HCT116 (cell line): ENCODE measurements at regions not wholly inside any gene's neighbourhood (a gene's known extent, or its start where the extent isn't known, plus 50 kb on each side); places are given as distances from the start of the nearest gene placed in this dataset.
A peak's percentile ranks its signal among the peaks of the same experiment; 100 is the strongest.

ENCODE experiments used
- ATF3 ChIP-seq: IDR thresholded peaks from 2 replicates; pipeline ENCODE4 v1.6.1; 2012
- CEBPB ChIP-seq: IDR thresholded peaks from 2 replicates; pipeline ENCODE4 v1.6.1; 2012; ENCODE audit warnings: low read depth
- CTCF ChIP-seq, 3 experiments: fragments of 200-600 bp in 1 of 3; sonication (generic) in 1 of 3; IDR thresholded peaks in 2 of 3; conservative IDR thresholded peaks in 1 of 3; 2 replicates each; pipeline ENCODE4 v1.5.1; 2012 to 2017; ENCODE audit warnings: low read depth in 2 of 3, low read length in 2 of 3, antibody characterized with exemption in 1 of 3, borderline replicate concordance in 1 of 3, control low read depth in 1 of 3, mild to moderate bottlenecking in 1 of 3, mixed read lengths in 1 of 3, mixed run types in 1 of 3, moderate library complexity in 1 of 3; ENCODE audit not compliant: insufficient read depth in 1 of 3
- EZH2 ChIP-seq: fragments of 200-600 bp; sonication (generic); IDR thresholded peaks from 2 replicates; pipeline ENCODE4 v1.6.1; 2017; ENCODE audit warnings: antibody characterized with exemption, mixed run types
- EZH2phosphoT487 ChIP-seq: fragments of 200-600 bp; IDR thresholded peaks from 2 replicates; pipeline ENCODE4 v1.6.1; 2018; ENCODE audit warnings: antibody characterized with exemption, borderline replicate concordance
- MAX ChIP-seq: IDR thresholded peaks from 2 replicates; pipeline ENCODE4 v1.6.1; 2012
- POLR2A ChIP-seq: IDR thresholded peaks from 2 replicates; pipeline ENCODE4 v1.7.0; 2011; ENCODE audit warnings: borderline replicate concordance; ENCODE audit not compliant: insufficient read depth, insufficient read length; ENCODE audit errors: extremely low read depth
- POLR2AphosphoS5 ChIP-seq: IDR thresholded peaks from 2 replicates; pipeline ENCODE4 v1.6.1; 2011; ENCODE audit warnings: mild to moderate bottlenecking, low read depth, low read length, moderate library complexity
- RAD21 ChIP-seq: IDR thresholded peaks from 2 replicates; pipeline ENCODE4 v1.6.1; 2012; ENCODE audit warnings: low read depth, mild to moderate bottlenecking
- SIN3A ChIP-seq: IDR thresholded peaks from 2 replicates; pipeline ENCODE4 v1.6.1; 2012; ENCODE audit warnings: low read depth
- SRF ChIP-seq: IDR thresholded peaks from 2 replicates; pipeline ENCODE4 v1.6.1; 2012; ENCODE audit warnings: low read depth
- TCF7L2 ChIP-seq: IDR thresholded peaks from 2 replicates; pipeline ENCODE4 v1.7.0; 2011; ENCODE audit warnings: borderline replicate concordance, inconsistent platforms; ENCODE audit not compliant: insufficient read depth, insufficient read length; ENCODE audit errors: extremely low read depth

- no peak for TF ChIP-seq RAD21
- no peak for TF ChIP-seq SIN3A
- TF ChIP-seq SRF = no peak
- peak; percentile 90 for TF ChIP-seq CEBPB
- no peak for TF ChIP-seq CTCF (IDR thresholded peaks at IDR 0.05 in 2 of 3, conservative IDR thresholded peaks at IDR 0.05 in 1 of 3; ENCODE audit: borderline replicate concordance in 1 of 3, insufficient read depth in 1 of 3, low read depth in 2 of 3, low read length in 2 of 3)
- TF ChIP-seq POLR2AphosphoS5 = no peak
- TF ChIP-seq MAX = peak; percentile 80
- TF ChIP-seq TCF7L2 = no peak
- peak; percentile 35; the same call in 1 of the 2 replicates for TF ChIP-seq ATF3
- TF ChIP-seq POLR2A = no peak
- no peak for TF ChIP-seq EZH2phosphoT487
- TF ChIP-seq EZH2 = no peak
Observed at GRCh38 chr2:215870088-215870490, 143.3 kb downstream of the MREG start.
